Renal cortex interstitium (tissue), 11 donors: ENCODE measurements at regions not wholly inside any gene's neighbourhood (a gene's known extent, or its start where the extent isn't known, plus 50 kb on each side); places are given as distances from the start of the nearest gene placed in this dataset.
"Not testable (repeated sequence)": the region's sequence is repeated elsewhere in the genome, so short reads cannot be mapped to it uniquely, and the experiment has no call there.

Experiments
- DNase-seq, 11 donors: peaks; one replicate each; pipeline ENCODE4 v3.0.0-alpha.2; 2013; ENCODE audit warnings: low read depth in 9 of 11, low spot score in 4 of 11; ENCODE audit errors: extremely low read depth in 1 of 11

DNA sequence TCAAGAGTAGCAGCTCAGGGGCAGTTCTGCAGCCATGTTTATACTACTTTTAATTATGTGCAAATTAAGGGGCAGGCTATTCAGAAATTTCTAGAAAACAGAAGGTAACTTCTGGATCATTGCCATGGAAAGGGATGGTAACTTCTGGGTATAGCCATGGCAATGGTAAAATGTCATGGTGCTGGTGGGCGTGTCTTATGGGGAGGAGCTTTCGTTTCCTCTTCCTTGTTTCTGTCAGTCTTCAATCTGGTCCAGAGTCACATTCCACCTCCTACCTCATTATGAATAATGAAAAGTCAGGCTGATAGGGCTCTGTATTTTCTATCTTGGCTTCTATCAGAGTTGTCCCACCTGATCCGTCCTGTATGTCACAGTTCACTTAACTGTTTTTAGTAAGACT, 366.0 kb downstream of the SRGAP2C start:
- DNase-seq: not testable (repeated sequence)

DNA sequence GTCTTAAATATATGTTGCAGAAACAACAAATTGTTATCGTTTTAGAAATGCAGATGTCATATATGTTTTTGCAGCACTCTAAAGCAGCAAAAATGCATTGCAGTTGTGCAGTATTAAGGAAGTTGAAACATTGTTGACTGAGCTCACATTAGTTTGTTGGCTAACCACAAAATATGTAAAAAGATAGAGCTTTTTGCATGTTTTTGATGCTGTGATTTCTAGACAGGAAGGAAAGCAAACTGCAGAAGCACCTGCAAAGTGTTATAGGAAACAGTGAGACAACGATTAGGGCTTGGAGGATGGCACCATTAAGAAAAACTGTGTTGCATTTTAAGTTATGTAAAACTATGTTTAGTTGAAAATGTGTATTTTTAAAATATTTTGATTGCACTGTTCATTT, 366.7 kb downstream of the SRGAP2C start:
- DNase-seq: not testable (repeated sequence)

- DNase-seq: not testable (repeated sequence)
Observed at GRCh38 chr1:121556560-121556959, 371.8 kb downstream of the SRGAP2C start.

GRCh38 chr1:121558034-121558433, 373.3 kb downstream of the SRGAP2C start:
- not testable (repeated sequence) for DNase-seq

DNA sequence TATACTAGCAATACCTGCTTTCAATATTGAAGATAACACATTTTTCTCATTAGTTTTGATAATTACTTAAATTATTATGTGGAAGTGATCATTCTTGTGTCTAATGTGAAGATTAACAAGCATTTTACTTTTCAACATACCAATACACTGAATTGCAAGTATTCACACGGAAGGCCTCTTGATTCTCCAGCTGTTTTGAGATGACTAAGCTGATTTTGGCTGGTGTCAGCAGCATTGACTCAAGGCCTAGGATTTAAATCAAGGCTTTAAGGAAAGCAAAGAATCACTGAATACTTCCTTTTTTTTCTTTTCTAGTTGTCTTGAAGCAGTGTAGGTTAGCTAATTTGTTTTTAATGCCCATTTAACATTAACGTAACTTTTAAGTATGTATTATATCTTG, 373.7 kb downstream of the SRGAP2C start:
- no peak for DNase-seq

DNA sequence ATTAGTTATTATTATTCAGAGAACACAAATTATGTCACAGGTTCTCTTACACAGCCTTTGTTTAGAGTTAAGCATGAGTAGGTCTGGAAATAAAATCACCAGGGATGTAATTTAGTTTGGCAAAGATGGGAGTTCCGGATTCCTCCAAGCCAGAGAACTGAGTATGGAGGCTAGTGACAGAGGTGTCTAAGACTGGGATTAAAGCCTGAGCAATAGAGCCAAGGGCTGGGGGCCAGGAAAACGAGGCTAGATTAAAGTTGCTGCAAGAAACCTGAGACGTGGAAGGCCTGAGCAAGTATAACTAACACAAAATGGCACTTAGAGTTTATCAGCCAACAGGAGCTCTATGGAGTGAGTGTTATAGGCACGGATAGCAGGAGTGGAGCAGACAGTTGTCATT, 381.6 kb downstream of the SRGAP2C start:
- no peak for DNase-seq

GRCh38 chr1:121569428-121569827, 384.7 kb downstream of the SRGAP2C start:
- DNase-seq: no peak

GRCh38 chr1:121573881-121574504, 389.2 kb downstream of the SRGAP2C start:
- not testable (repeated sequence) for DNase-seq

GRCh38 chr1:121574505-121574899, 389.7 kb downstream of the SRGAP2C start:
- DNase-seq: not testable (repeated sequence)

DNA sequence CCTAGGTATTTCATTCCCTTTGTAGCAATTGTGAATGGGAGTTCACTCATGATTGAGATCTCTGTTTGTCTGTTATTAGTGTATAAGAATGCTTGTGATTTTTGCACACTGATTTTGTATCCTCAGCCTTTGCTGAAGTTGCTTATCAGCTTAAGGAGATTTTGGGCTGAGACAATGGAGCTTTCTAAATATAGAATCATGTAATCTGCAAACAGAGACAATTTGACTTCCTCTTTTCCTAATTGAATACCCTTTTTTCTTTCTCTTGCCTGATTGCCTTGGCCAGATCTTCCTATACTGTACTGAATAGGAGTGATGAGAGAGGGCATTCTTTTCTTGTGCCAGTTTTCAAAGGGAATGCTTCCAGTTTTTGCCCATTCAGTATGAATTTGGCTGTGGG, 398.1 kb downstream of the SRGAP2C start:
- DNase-seq: not testable (repeated sequence)

- no peak for DNase-seq
Observed at GRCh38 chr1:121586369-121587229, 401.8 kb downstream of the SRGAP2C start.

GRCh38 chr1:121587230-121587569, 402.4 kb downstream of the SRGAP2C start:
- DNase-seq: no peak

DNA sequence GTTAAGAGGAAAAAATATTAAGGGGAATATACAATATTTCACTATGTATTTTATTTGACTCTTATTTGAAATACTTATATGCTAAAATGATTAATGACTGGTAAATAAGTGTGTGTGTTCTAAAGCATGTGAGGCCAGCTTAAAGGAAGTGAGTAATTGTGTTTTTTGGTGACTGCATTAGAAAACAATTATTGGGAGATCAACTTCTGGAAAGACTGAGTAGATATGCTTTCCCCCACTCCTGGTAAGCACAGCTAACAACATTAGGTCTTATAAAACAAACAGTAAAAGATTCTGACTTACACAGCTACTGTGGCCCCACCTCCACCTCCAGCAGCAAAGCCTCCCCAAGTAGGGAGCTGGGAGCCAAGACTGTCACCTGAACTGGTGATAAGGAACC, 403.0 kb downstream of the SRGAP2C start:
- DNase-seq: no peak

DNA sequence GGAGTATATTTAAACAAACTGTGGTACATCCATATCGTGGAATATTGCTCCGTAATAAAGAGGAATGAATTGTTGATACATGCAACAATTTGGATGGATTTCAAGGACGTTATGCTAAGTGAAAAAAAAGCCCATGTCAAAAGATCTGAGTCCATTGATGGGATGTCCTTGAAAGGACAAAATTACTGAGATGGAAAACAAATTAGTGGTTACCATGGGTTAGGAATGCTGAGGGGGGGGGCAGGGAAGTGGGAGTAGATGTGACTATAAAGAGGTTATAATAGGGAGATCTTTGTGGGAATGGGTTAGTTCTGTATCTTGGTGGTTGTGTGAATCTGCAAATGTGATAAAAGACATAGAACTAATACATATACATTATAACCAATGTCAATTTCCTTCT, 409.3 kb downstream of the SRGAP2C start:
- no peak for DNase-seq

DNA sequence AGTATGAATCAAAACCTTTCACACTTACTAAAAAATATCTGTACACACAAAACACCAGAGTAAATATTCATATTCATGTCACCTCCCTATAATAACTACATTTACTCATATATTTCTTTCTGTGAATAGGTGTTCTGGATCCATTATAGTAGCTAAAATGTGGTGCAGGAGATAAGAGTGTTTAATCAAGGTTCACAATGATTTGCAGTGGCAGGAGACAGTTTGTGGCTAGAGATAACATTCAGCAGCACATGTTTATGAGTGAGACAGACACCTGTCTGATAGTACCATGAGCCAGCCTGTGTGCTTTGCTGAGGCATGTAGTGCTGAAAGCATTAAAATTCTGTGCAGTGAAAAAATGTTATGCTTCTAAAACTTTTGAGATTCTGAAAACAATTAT, 410.3 kb downstream of the SRGAP2C start:
- DNase-seq: no peak

GRCh38 chr1:121604843-121605444, 420.2 kb downstream of the SRGAP2C start:
- not testable (repeated sequence) for DNase-seq

DNA sequence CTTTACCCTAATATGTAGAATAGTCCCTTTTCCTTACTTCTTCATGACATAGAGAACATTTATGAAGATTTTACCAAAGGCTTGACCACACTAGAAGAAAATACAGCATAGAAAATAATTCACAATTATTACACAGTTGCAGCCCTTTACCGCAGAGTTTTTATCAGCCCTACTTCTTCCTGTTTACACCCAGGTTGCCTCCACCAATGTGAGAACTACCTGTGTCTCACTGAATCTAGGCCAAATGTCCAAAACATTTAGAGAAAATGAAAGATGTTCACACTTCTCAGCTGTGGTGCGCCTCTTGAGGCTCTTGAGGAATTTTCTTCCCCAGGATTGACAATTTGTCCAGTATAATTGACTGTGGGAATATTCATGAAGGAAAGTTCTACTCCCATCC, 422.7 kb downstream of the SRGAP2C start:
- not testable (repeated sequence) for DNase-seq
